ENCODE measurements at regions not wholly inside any gene's neighbourhood (a gene's known extent, or its start where the extent isn't known, plus 50 kb on each side); places are given as distances from the start of the nearest gene placed in this dataset.

- TF ChIP-seq REST (IDR thresholded peaks at IDR 0.05; ENCODE audit: borderline replicate concordance) = no peak
Measured at GRCh38 chr11:70637949-70638583, 239.7 kb downstream of the CTTN start (continued).

- Histone ChIP-seq H3K79me2 (replicated peaks; ENCODE audit: insufficient read depth, low read length) (peaks cover 10% of the 10 kb centered on the region), H3K4me3 (ENCODE audit: low read length) (no peak overlapping the region), H2AFZ (ENCODE audit: low read depth, low read length) (no peak overlapping the region), H4K20me1 (ENCODE audit: insufficient read depth) (no peaks in the 10 kb centered on the region), H3K27ac (ENCODE audit: low read length) (no peak overlapping the region), H3K9ac (ENCODE audit: low read length) (no peak overlapping the region), H3K27me3 (ENCODE audit: insufficient read depth, low read depth, low read length) (no peaks in the 10 kb centered on the region), H3K36me3 (ENCODE audit: insufficient read depth, low read length) (peaks cover 4% of the 10 kb centered on the region), H3K9me2 (ENCODE audit: insufficient read depth, low read length) (no peaks in the 10 kb centered on the region), H3K9me3 (ENCODE audit: low read length) (no peaks in the 10 kb centered on the region), H3K4me2 (ENCODE audit: low read length) (no peak overlapping the region), H3F3A (ENCODE audit: insufficient read depth, low read length, poor library complexity, severe bottlenecking) (no peaks in the 10 kb centered on the region)
- TF ChIP-seq CTCF (IDR thresholded peaks at IDR 0.05; ENCODE audit: poor library complexity, severe bottlenecking) (no peak), RAD21 (conservative IDR thresholded peaks at IDR 0.05) (no peak), TAF1 (IDR thresholded peaks at IDR 0.05; ENCODE audit: low read depth) (no peak), EP300 (conservative IDR thresholded peaks at IDR 0.05; ENCODE audit: poor library complexity, severe bottlenecking) (no peak), EZH2 (IDR thresholded peaks at IDR 0.05; ENCODE audit: borderline replicate concordance, insufficient read depth, low read length, poor library complexity, severe bottlenecking) (no peak), SMC3 (conservative IDR thresholded peaks at IDR 0.05; ENCODE audit: poor library complexity) (no peak), MXI1 (conservative IDR thresholded peaks at IDR 0.05; ENCODE audit: poor library complexity, severe bottlenecking) (no peak), POLR2AphosphoS5 (IDR thresholded peaks at IDR 0.05) (no peak), REST (IDR thresholded peaks at IDR 0.05; ENCODE audit: borderline replicate concordance) (no peak)
Measured at GRCh38 chr11:70640408-70640807, 242.1 kb downstream of the CTTN start.
